Neural crest cell (in vitro differentiated cells): ENCODE measurements at regions not wholly inside any gene's neighbourhood (a gene's known extent, or its start where the extent isn't known, plus 50 kb on each side); places are given as distances from the start of the nearest gene placed in this dataset.
A peak's percentile ranks its signal among the peaks of the same experiment; 100 is the strongest.

Experiments used
- DNase-seq: peaks from one replicate; pipeline ENCODE4 v3.0.0; 2021; ENCODE audit warnings: low read depth, mixed read lengths, low spot score
- H3K27ac Mint-ChIP-seq: one replicate; pipeline ENCODE4 v1.8.0; 2021; ENCODE audit warnings: mild to moderate bottlenecking, mixed read lengths; ENCODE audit not compliant: unreplicated experiment
- H3K27me3 Mint-ChIP-seq: 2 replicates; pipeline ENCODE4 v1.8.0; 2021; ENCODE audit warnings: low read depth, mild to moderate bottlenecking, mixed read lengths
- H3K36me3 Mint-ChIP-seq: 2 replicates; pipeline ENCODE4 v1.8.0; 2021; ENCODE audit warnings: low read depth, mild to moderate bottlenecking, mixed read lengths
- H3K4me1 Mint-ChIP-seq: 2 replicates; pipeline ENCODE4 v1.8.0; 2021; ENCODE audit warnings: mixed read lengths
- H3K4me3 Mint-ChIP-seq: one replicate; pipeline ENCODE4 v1.8.0; 2021; ENCODE audit warnings: mild to moderate bottlenecking, mixed read lengths
- H3K9me3 Mint-ChIP-seq: 2 replicates; pipeline ENCODE4 v1.8.0; 2021; ENCODE audit warnings: mixed read lengths
- TF ChIP-seq, protein P1 (sequence below): fragments of 200-600 bp; sonication (generic); conservative IDR thresholded peaks from 2 replicates; pipeline ENCODE4 v1.5.0; 2021; ENCODE audit warnings: antibody characterized with exemption, mild to moderate bottlenecking

DNA sequence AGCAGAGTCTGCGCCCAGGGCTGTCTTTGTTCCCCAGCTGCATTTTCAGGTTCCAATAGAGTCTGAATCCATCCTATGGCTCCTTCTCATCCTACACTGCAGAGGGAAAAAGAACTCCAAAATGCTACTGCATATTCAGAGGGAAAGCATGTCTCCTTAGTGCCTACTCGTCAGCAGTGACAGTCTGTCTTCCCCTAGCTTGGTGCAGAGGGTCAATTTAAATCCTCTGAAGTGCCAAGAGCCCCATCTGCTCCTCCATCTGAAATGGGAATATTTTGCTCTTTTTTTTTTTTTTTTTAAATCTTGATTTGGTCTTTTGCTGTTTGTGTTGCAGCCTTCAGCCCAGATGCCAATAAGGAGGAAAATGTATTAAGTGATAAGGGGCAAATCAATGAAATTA, 199.3 kb downstream of the RNF144A start:
- H3K36me3 Mint-ChIP-seq: peaks cover 3% of the 10 kb centered on the region
- peaks cover 8% of the 10 kb centered on the region for H3K4me1 Mint-ChIP-seq
- no peaks in the 10 kb centered on the region for H3K27me3 Mint-ChIP-seq
- H3K27ac Mint-ChIP-seq: no peak overlapping the region
- TF ChIP-seq, protein P1, sequence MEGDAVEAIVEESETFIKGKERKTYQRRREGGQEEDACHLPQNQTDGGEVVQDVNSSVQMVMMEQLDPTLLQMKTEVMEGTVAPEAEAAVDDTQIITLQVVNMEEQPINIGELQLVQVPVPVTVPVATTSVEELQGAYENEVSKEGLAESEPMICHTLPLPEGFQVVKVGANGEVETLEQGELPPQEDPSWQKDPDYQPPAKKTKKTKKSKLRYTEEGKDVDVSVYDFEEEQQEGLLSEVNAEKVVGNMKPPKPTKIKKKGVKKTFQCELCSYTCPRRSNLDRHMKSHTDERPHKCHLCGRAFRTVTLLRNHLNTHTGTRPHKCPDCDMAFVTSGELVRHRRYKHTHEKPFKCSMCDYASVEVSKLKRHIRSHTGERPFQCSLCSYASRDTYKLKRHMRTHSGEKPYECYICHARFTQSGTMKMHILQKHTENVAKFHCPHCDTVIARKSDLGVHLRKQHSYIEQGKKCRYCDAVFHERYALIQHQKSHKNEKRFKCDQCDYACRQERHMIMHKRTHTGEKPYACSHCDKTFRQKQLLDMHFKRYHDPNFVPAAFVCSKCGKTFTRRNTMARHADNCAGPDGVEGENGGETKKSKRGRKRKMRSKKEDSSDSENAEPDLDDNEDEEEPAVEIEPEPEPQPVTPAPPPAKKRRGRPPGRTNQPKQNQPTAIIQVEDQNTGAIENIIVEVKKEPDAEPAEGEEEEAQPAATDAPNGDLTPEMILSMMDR: no peak
- DNase-seq: no peak
- no peak overlapping the region for H3K4me3 Mint-ChIP-seq
- H3K9me3 Mint-ChIP-seq: peaks cover 2% of the 10 kb centered on the region

- DNase-seq: no peak
- Mint-ChIP-seq H3K27ac (no peak overlapping the region), H3K27me3 (no peaks in the 10 kb centered on the region), H3K4me3 (no peak overlapping the region), H3K4me1 (peaks cover 4% of the 10 kb centered on the region), H3K36me3 (peaks cover 3% of the 10 kb centered on the region), H3K9me3 (peaks cover 2% of the 10 kb centered on the region)
- TF ChIP-seq, protein P1: no peak
Measured at GRCh38 chr2:7117076-7117475, 199.9 kb downstream of the RNF144A start.

DNA sequence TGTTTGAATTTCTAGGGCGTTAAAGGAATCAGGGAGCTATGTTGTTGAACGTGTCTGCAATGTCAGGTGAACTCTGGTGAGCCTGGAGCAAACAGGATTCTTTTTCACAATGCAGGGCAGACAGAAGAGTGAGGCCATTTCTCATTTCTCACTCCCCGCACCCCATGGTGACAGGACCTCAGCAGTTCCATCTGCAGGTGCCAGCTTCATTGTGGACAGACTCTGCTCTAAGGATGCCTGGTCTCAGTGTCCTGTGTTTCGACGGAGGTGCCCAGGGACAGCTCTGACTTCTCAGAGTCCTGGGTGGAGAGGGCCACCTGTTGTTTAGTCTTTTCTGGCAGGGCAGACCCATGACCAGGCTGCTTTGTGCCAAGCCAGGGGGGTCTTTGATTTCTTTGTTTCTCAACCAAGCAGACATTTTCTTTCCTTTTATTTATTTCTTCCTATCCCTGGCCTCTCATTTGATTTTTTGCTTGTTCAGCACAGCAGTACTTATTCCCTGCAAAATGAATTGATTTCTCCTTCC, 201.5 kb downstream of the RNF144A start:
- TF ChIP-seq, protein P1: no peak
- Mint-ChIP-seq H3K36me3 (peaks cover 3% of the 10 kb centered on the region), H3K4me1 (peaks cover 4% of the 10 kb centered on the region), H3K9me3 (peaks cover 2% of the 10 kb centered on the region), H3K27me3 (no peaks in the 10 kb centered on the region), H3K27ac (no peak overlapping the region), H3K4me3 (no peak overlapping the region)
- no peak for DNase-seq

DNA sequence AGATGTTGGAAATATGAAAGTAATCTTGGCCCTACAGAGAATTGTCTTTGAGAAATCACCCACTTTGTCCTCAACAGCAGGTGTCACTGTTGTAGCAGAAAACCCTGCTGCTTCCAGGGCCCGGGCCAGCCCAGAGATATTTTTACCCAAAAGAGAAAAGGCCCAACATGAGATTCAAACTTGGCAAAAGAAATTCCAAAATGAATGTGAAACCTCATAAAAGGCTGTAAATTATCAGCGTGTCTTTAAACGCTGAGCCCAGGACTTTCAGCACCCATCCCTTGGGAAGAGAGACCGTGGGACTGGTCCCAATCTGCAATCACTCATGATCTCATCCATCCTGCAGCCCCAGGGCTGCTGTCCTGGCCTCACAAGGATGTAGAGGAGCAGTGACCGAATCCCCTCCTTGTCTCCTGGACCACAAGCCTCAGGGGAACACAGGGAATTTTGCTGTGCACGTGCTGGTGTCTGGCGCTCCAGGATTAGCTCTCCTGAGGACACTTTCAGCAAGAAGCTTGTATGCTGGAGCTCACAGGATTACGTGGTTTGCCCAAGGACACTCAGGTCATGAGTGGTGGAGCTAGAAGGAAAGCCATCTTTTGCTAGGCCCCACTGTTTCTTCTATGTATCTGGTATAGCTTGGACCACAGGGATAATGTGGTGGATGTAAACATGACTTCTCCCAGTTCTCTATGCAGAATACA, 202.1 kb downstream of the RNF144A start:
- Mint-ChIP-seq H3K36me3 (peaks cover 3% of the 10 kb centered on the region), H3K9me3 (peaks cover 2% of the 10 kb centered on the region), H3K27ac (no peak overlapping the region), H3K4me1 (peaks cover 4% of the 10 kb centered on the region), H3K4me3 (no peak overlapping the region), H3K27me3 (no peaks in the 10 kb centered on the region)
- TF ChIP-seq, protein P1: peak; percentile 76
- peak; percentile 26 for DNase-seq

GRCh38 chr2:7121851-7122250, 204.6 kb downstream of the RNF144A start:
- no peaks in the 10 kb centered on the region for H3K27me3 Mint-ChIP-seq
- no peak for DNase-seq
- H3K36me3 Mint-ChIP-seq: no peaks in the 10 kb centered on the region
- no peaks in the 10 kb centered on the region for H3K9me3 Mint-ChIP-seq
- H3K4me1 Mint-ChIP-seq: peaks cover 4% of the 10 kb centered on the region
- no peak overlapping the region for H3K4me3 Mint-ChIP-seq
- TF ChIP-seq, protein P1: no peak
- no peak overlapping the region for H3K27ac Mint-ChIP-seq
